Neural cell (in vitro differentiated cells): ENCODE measurements at regions not wholly inside any gene's neighbourhood (a gene's known extent, or its start where the extent isn't known, plus 50 kb on each side); places are given as distances from the start of the nearest gene placed in this dataset.

Experiments
- CTCF ChIP-seq: fragments of 450-650 bp; IDR thresholded peaks from 2 replicates; pipeline ENCODE4 v1.5.1; 2014; ENCODE audit warnings: antibody characterized with exemption, mild to moderate bottlenecking, moderate library complexity; ENCODE audit not compliant: poor library complexity, severe bottlenecking
- EP300 ChIP-seq: fragments of 450-650 bp; conservative IDR thresholded peaks from 2 replicates; pipeline ENCODE4 v1.6.1; 2014; ENCODE audit warnings: antibody characterized with exemption, mild to moderate bottlenecking, moderate library complexity; ENCODE audit not compliant: poor library complexity, severe bottlenecking
- EZH2 ChIP-seq: fragments of 200-600, 300-800 bp; shearing (Covaris generic), sonication (generic); IDR thresholded peaks from 2 replicates; pipeline ENCODE4 v1.6.1; 2014; ENCODE audit warnings: antibody characterized with exemption, low read length, borderline replicate concordance, mild to moderate bottlenecking; ENCODE audit not compliant: insufficient read depth, poor library complexity, severe bottlenecking
- MXI1 ChIP-seq: fragments of 450-650 bp; conservative IDR thresholded peaks from 2 replicates; pipeline ENCODE4 v1.6.1; 2014; ENCODE audit warnings: antibody characterized with exemption, mild to moderate bottlenecking; ENCODE audit not compliant: poor library complexity, severe bottlenecking
- TAF1 ChIP-seq: IDR thresholded peaks from 2 replicates; pipeline ENCODE4 v1.6.1; 2012; ENCODE audit warnings: low read depth

GRCh38 chr5:176185133-176185733, 53.0 kb upstream of the SIMC1 start:
- TF ChIP-seq CTCF, result no peak
- TF ChIP-seq TAF1, result no peak
- TF ChIP-seq MXI1, result no peak
- no peak for TF ChIP-seq EP300
- no peak for TF ChIP-seq EZH2
